Activated naive CD8-positive, alpha-beta T cell treated with anti-CD3 and anti-CD28 coated beads, Interleukin-2, amount 10 ng/mL, durations not matched to agents 7 days and 5 days (primary cell): ENCODE measurements at regions not wholly inside any gene's neighbourhood (a gene's known extent, or its start where the extent isn't known, plus 50 kb on each side); places are given as distances from the start of the nearest gene placed in this dataset.
A peak's percentile ranks its signal among the peaks of the same experiment; 100 is the strongest.
"Not testable (repeated sequence)": the region's sequence is repeated elsewhere in the genome, so short reads cannot be mapped to it uniquely, and the experiment has no call there.

ENCODE experiments used
- ATAC-seq: fragments of 150-1000 bp; cut with Tn5 transposase; one replicate; pipeline ENCODE4 v1.10.0; 2021; ENCODE audit warnings: low read depth, moderate library complexity
- POLR2A ChIA-PET: fragments of 350-600 bp; sonication (Branson Sonifier 250); formaldehyde crosslinking; loops from one replicate; lab custom pipeline; 2021; ENCODE audit warnings: antibody characterized with exemption; lab: Charles Lee
- DNase-seq: peaks from one replicate; pipeline ENCODE4 v3.0.0; 2021
- H3K27ac Mint-ChIP-seq: one replicate; pipeline ENCODE4 v1.8.0; 2022; ENCODE audit warnings: mild to moderate bottlenecking, mixed read lengths
- H3K27me3 Mint-ChIP-seq: one replicate; pipeline ENCODE4 v1.8.0; 2022; ENCODE audit warnings: mild to moderate bottlenecking, moderate library complexity, mixed read lengths
- H3K36me3 Mint-ChIP-seq: one replicate; pipeline ENCODE4 v1.8.0; 2021; ENCODE audit warnings: mild to moderate bottlenecking, mixed read lengths
- H3K4me1 Mint-ChIP-seq: one replicate; pipeline ENCODE4 v1.8.0; 2021; ENCODE audit warnings: mixed read lengths
- H3K4me3 Mint-ChIP-seq: one replicate; pipeline ENCODE4 v1.8.0; 2022; ENCODE audit warnings: mild to moderate bottlenecking, moderate library complexity, mixed read lengths
- H3K9me3 Mint-ChIP-seq: one replicate; pipeline ENCODE4 v1.8.0; 2021; ENCODE audit warnings: mixed read lengths

DNA sequence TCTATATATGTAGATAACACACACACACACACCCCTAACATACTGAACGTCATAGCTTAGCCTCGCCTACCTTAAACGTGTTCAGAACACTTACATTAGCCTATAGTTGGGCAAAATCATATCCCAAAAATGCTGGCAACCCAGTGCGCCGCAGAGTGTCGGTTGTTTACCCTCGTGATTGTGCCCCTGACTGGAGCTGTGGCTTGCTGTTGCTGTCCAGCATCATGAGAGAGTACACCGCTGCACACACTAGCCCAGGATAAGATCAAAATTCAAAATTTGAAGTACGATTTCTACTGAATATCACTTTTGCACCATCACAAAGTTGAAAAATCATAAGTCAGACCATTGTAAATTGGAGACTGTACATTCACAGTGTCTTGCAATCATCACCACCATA lies 73.1 kb upstream of the COG2 start:
- POLR2A ChIA-PET, result no interaction called here
- Mint-ChIP-seq H3K9me3 (no peaks in the 10 kb centered on the region), H3K27me3 (peaks cover 26% of the 10 kb centered on the region), H3K4me3 (no peak overlapping the region), H3K36me3 (no peaks in the 10 kb centered on the region), H3K27ac (no peak overlapping the region), H3K4me1 (no peaks in the 10 kb centered on the region)
- ATAC-seq (no peak), DNase-seq (no peak)

DNA sequence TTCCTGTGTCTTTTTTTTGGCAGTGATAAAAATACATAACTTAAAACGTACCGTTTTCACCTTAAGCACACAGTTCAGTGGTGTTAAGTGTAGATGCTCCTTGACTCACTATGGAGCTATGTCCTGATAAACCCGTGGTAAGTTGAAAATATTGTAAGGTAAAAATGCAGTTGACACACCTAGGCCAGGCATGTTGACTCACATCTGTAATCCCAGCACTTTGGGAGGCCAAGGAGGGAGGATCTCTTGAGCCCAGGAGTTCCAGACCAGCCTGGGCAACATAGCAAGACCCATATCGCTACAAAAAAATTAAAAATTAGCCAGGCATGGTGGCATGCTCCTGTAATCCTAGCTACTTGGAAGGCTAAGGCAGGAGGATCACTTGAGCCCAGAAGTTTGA lies 73.6 kb upstream of the COG2 start:
- no peak overlapping the region for H3K4me3 Mint-ChIP-seq
- DNase-seq (no peak), ATAC-seq (no peak)
- no peak overlapping the region for H3K27ac Mint-ChIP-seq
- H3K27me3 Mint-ChIP-seq, result peaks cover 27% of the 10 kb centered on the region
- no peaks in the 10 kb centered on the region for H3K9me3 Mint-ChIP-seq
- POLR2A ChIA-PET, result no interaction called here
- no peaks in the 10 kb centered on the region for H3K36me3 Mint-ChIP-seq
- H3K4me1 Mint-ChIP-seq, result no peaks in the 10 kb centered on the region

DNA sequence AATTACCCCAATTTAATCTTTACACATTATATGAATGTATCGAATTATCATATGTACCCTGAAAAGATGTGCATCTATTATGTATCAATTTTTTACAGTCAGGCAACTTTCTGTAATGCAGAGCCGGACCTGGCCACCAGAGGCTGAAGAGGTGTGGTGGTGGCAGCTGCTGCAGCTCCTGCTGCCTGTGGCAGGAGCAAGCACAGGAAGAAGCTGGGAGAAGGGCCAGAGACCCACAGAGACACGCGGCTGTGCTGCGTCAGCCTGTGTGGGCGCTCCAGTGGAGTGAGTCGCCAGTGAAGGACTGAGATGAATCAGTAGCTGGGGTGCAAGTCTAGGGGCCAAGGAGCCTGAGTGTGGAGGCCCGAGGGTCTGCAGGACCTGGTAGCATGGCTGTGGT lies 74.3 kb upstream of the COG2 start:
- Mint-ChIP-seq H3K4me3 (no peak overlapping the region), H3K9me3 (no peaks in the 10 kb centered on the region), H3K4me1 (no peaks in the 10 kb centered on the region), H3K27ac (no peak overlapping the region), H3K27me3 (peaks cover 27% of the 10 kb centered on the region), H3K36me3 (no peaks in the 10 kb centered on the region)
- no peak for DNase-seq
- POLR2A ChIA-PET, result no interaction called here
- ATAC-seq, result no peak

DNA sequence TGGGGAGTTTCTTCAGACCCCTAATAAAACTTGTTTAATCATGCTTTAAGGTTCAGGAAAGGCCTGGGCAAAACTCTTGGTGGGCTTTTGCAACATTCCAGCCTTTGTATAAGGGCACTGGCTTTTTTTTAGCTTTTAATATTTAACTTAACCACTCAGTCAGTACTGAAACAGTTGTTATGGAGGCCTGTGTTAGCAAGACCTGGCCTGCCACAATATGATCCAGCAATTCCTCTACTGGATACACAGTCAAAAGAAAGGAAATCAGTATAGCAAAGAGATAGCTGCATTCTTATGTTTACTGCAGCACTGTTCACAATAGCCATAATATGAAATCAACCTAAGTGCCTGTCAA lies 75.1 kb upstream of the COG2 start:
- no peak for ATAC-seq
- Mint-ChIP-seq H3K4me1 (no peaks in the 10 kb centered on the region), H3K27me3 (peaks cover 27% of the 10 kb centered on the region), H3K36me3 (no peaks in the 10 kb centered on the region), H3K9me3 (no peaks in the 10 kb centered on the region), H3K27ac (no peak overlapping the region), H3K4me3 (no peak overlapping the region)
- POLR2A ChIA-PET, result no interaction called here
- DNase-seq, result no peak

DNA sequence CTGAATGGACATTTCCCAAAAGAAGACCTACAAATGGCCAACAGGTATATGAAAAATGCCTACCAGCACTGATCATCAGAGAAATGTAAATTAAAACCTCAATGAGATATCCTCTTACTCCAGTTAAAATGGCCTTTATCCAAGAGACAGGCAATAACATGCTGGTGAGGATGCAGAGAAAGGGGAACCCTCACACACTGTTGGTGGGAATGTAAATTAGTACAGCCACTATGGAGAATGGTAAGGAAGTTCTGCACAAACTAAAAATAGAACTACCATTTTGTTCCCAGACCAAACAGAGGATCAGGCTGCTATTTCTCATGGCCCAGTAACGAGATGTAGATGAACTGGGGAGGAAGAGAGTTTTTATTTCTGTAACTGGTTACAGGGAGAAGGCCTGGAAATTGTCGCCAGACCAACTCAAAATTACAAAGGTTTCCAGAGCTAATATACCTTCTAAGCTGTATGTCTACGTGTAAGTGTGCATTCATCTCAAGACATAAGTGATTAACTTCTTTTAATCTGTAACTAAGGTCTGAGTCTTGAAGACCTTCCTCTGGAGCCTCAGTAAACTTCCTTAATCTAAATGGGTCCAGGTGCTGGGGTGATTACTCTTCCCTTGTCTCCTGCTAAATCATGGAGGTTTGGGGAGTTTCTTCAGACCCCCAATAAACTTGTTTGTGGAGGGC lies 75.6 kb upstream of the COG2 start:
- H3K4me3 Mint-ChIP-seq, H3K27ac Mint-ChIP-seq, H3K4me1 Mint-ChIP-seq, H3K9me3 Mint-ChIP-seq, POLR2A ChIA-PET, DNase-seq, ATAC-seq, H3K36me3 Mint-ChIP-seq: not testable (repeated sequence)
- peaks cover 27% of the 10 kb centered on the region for H3K27me3 Mint-ChIP-seq

DNA sequence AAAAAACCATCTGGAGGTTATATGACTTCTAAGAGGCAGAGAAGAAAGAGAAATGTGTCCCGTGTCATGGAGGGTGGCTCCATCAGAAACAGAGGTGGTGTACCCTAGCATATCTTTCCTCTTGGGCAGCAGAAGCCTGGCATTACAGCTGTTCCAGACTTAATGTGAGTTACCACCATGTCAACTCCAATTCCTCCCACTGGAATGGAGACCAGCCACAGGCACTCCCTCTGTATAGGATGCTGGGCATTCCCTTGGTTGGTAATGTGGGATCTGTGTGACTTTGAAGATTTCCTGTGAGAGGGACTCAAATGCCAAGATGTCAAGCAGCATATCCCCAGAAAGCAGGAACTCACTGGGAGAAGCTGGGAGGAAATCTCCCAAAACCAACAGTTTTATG lies 77.1 kb upstream of the COG2 start:
- H3K36me3 Mint-ChIP-seq, result no peaks in the 10 kb centered on the region
- ATAC-seq (no peak), DNase-seq (no peak)
- no peaks in the 10 kb centered on the region for H3K4me1 Mint-ChIP-seq
- peaks cover 18% of the 10 kb centered on the region for H3K27me3 Mint-ChIP-seq
- H3K9me3 Mint-ChIP-seq, result no peaks in the 10 kb centered on the region
- POLR2A ChIA-PET, result no interaction called here
- H3K4me3 Mint-ChIP-seq, result no peak overlapping the region
- H3K27ac Mint-ChIP-seq, result no peak overlapping the region

DNA sequence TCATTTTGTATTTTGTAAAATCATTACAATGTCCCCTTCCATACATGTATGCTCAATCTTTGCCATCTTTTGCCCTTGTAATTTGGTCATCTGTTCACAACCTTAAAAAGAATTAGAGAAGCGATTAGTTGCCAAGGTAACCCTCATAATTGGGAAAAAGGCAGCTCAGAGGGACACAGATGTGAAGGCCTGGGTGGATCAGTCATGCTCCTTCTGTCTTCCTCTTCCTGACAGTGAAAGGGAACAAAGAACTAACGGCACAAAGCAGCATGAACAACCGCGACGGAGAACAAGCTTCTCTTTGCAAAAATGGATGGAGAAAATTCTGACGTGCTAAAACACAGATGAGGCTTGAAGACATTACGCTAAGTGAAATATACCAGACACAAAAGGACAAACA lies 78.7 kb upstream of the COG2 start:
- POLR2A ChIA-PET, result no interaction called here
- Mint-ChIP-seq H3K4me1 (no peaks in the 10 kb centered on the region), H3K4me3 (no peak overlapping the region), H3K27me3 (peaks cover 21% of the 10 kb centered on the region), H3K36me3 (no peaks in the 10 kb centered on the region), H3K27ac (no peak overlapping the region), H3K9me3 (no peaks in the 10 kb centered on the region)
- ATAC-seq (no peak), DNase-seq (no peak)

DNA sequence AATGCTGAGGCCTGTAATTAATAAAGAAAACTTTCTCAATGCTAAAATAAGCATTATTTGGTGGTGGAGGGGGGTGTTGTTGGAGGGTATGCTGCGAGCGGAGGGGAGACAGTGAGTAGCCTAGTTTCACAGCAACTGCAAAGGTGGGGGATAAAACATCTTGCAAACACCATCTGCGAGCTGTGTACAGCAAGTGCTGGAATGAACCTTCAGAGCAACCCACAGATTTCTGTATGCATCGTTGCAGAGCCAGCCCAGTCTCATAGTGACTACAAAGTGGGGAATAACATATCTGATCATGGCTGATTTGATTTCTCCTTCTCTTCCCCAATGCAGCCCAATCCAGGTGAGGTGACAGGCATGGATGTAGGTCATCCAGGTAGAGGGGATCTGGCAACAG lies 80.7 kb upstream of the COG2 start:
- no peak overlapping the region for H3K4me3 Mint-ChIP-seq
- ATAC-seq, result no peak

DNA sequence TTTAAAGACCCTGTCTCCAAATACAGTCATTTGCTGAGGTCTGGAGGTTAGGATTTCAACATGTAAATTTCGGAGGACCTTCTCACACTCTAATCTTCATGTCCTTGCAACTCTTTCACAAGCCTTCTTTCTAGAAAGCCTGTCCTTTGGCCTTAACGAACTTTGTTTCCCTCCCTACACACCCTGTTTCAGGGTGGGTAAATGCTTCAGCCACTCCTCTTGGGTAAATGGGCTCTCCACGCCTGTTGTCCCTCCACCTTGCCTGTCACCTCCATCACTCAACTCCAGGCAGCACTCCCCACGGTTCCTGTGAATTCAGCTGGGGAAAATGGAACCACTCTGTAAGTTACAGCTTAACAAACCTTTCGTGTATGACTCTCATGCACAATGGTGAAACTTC lies 84.0 kb upstream of the COG2 start:
- H3K27me3 Mint-ChIP-seq, result peaks cover 26% of the 10 kb centered on the region
- no peaks in the 10 kb centered on the region for H3K4me1 Mint-ChIP-seq
- no peak overlapping the region for H3K4me3 Mint-ChIP-seq
- ATAC-seq, result no peak
- H3K27ac Mint-ChIP-seq, result no peak overlapping the region
- POLR2A ChIA-PET, result interaction anchor here (0.6 kb wide), 1 partner anchor 1067 kb away, joined by 3 read pairs; no protein-coding TSS in a partner anchor
- H3K36me3 Mint-ChIP-seq, result no peaks in the 10 kb centered on the region
- DNase-seq, result no peak
- H3K9me3 Mint-ChIP-seq, result no peaks in the 10 kb centered on the region

More for the DNA sequence above, 80.7 kb upstream of the COG2 start:
- H3K4me1 Mint-ChIP-seq, result no peaks in the 10 kb centered on the region
- H3K27me3 Mint-ChIP-seq, result peaks cover 24% of the 10 kb centered on the region
- no peak overlapping the region for H3K27ac Mint-ChIP-seq
- no peaks in the 10 kb centered on the region for H3K9me3 Mint-ChIP-seq
- DNase-seq, result no peak
- H3K36me3 Mint-ChIP-seq, result no peaks in the 10 kb centered on the region
- POLR2A ChIA-PET, result no interaction called here

DNA sequence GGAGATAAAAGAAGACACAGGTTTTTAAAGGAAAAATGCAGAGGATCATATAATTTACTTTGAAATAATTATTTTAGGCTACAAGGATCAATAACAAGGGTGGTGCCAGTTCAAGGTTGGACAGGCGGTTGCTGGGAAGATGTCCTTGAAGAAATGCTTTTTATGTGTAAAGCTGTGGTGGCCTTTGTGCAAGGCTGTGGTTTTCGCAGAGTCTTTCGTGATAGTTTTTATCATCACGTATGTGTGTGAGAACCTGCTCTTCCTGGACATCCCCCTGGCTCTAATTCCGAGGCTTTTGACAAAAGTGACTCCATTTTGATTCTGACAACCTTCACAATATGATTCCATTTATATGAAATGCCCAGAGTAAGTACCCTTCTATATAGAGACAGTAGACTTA lies 85.8 kb upstream of the COG2 start:
- Mint-ChIP-seq H3K36me3 (no peaks in the 10 kb centered on the region), H3K4me3 (no peak overlapping the region), H3K9me3 (no peaks in the 10 kb centered on the region), H3K27ac (no peak overlapping the region), H3K27me3 (peaks cover 26% of the 10 kb centered on the region), H3K4me1 (no peaks in the 10 kb centered on the region)
- ATAC-seq (no peak), DNase-seq (no peak)
- POLR2A ChIA-PET, result no interaction called here

DNA sequence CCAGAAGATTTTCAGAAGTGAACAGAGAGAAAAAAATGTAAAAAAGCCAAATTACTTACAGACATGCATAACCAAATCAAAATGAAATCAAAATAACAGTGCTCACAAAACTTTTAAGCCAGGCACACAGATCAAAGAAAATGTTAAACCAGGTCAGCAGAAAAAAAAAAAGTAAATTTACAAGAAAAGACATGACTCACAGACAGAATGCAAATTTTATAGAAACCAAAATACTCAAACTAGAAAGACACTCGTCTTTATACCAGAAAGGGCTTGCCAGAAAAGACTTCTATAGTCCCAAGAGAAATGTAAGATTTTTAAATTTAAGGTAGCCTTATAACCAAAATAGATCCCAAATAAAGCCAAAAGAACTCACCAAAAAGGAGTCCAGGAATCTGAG lies 86.5 kb upstream of the COG2 start:
- POLR2A ChIA-PET, result no interaction called here
- H3K4me1 Mint-ChIP-seq, result no peaks in the 10 kb centered on the region
- H3K4me3 Mint-ChIP-seq, result no peak overlapping the region
- H3K36me3 Mint-ChIP-seq, result no peaks in the 10 kb centered on the region
- H3K27ac Mint-ChIP-seq, result no peak overlapping the region
- H3K9me3 Mint-ChIP-seq, result no peaks in the 10 kb centered on the region
- ATAC-seq (no peak), DNase-seq (no peak)
- H3K27me3 Mint-ChIP-seq, result peaks cover 29% of the 10 kb centered on the region

DNA sequence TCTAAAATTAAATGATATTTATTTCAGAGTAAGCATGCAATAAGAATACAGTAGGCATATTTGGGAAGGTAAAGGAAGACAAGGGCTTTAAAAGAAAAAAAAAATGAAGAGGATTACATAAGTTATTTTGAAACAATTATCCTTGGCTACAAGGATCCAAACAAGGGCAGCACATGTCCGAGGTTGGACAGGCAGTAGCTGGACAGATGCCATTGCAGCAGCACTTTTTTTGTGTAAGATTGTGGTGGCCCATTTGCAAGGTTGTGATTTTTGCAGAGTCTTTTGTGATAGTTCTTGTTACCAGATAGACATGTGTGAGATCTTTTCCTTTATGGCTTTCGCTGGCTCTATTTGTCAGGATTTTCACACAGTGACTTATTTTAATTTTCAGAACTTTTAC lies 89.4 kb upstream of the COG2 start:
- POLR2A ChIA-PET, result no interaction called here
- H3K27ac Mint-ChIP-seq, result no peak overlapping the region
- H3K9me3 Mint-ChIP-seq, result no peaks in the 10 kb centered on the region
- ATAC-seq, result no peak
- no peaks in the 10 kb centered on the region for H3K36me3 Mint-ChIP-seq
- peaks cover 23% of the 10 kb centered on the region for H3K27me3 Mint-ChIP-seq
- DNase-seq, result no peak
- H3K4me3 Mint-ChIP-seq, result no peak overlapping the region
- H3K4me1 Mint-ChIP-seq, result peaks cover 2% of the 10 kb centered on the region

DNA sequence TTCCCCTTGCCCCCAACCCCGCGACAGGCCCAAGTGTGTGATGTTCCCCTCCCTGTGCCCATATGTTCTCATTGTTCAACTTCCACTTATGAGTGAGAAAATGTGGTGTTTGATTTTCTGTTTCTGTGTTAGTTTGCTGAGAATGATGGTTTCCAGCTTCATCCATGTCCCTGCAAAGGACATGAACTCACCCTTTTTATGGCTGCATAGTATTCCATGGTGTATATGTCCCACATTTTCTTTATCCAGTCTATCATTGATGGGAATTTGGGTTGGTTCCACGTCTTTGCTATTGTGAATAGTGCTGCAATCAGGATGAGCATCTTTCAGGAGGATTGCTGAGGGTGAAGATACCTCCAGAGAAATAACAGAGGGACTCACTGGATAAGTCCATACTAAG lies 91.3 kb upstream of the COG2 start:
- H3K36me3 Mint-ChIP-seq, H3K9me3 Mint-ChIP-seq, DNase-seq, ATAC-seq, POLR2A ChIA-PET, H3K4me3 Mint-ChIP-seq, H3K27ac Mint-ChIP-seq, H3K4me1 Mint-ChIP-seq: not testable (repeated sequence)
- peaks cover 15% of the 10 kb centered on the region for H3K27me3 Mint-ChIP-seq

DNA sequence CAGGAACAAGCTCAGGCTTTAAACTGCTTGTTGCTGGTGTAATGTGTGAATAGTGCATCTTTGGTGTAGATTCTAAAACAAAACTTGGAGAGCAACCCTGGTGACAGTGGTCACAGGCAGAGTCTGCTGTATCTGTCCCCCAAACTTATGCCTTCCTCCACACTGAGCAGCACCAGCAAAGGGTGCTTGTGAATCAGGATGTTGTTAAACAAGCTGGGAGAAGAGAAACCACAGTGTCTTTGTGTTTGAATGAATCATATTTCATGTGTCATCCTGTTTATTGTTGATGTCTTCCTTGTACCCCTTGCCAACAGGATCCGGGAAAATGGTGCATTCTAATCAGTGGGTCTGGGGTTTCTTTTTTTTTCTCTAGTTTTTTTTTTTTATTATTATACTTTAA lies 91.9 kb upstream of the COG2 start:
- Mint-ChIP-seq H3K4me3 (no peak overlapping the region), H3K9me3 (no peaks in the 10 kb centered on the region), H3K36me3 (no peaks in the 10 kb centered on the region), H3K4me1 (peaks cover 2% of the 10 kb centered on the region), H3K27ac (no peak overlapping the region), H3K27me3 (peaks cover 17% of the 10 kb centered on the region)
- POLR2A ChIA-PET, result no interaction called here
- DNase-seq (no peak), ATAC-seq (peak; percentile 75)

DNA sequence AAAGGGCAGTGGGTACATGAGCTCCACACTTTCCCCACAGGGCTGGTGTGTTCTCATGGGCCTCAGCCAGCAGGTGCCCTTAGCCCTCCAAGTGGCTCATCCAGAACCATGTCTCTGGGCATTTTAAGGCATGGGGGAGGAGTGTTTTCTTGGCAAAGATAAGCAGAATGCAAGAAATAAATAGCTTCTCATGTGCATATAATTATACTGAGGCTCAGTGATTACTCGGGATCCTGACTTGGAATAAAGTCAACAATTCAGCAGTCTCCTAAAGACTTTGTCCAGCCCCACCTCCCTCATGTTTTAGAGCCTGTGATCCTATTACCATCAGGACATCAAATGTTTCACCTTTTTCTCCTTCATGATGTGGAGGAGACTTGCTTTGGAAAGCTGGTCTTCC lies 92.7 kb upstream of the COG2 start:
- no peaks in the 10 kb centered on the region for H3K9me3 Mint-ChIP-seq
- no peak for ATAC-seq
- peaks cover 2% of the 10 kb centered on the region for H3K4me1 Mint-ChIP-seq
- no peak for DNase-seq
- H3K27ac Mint-ChIP-seq, result no peak overlapping the region
- peaks cover 13% of the 10 kb centered on the region for H3K27me3 Mint-ChIP-seq
- POLR2A ChIA-PET, result no interaction called here
- H3K36me3 Mint-ChIP-seq, result no peaks in the 10 kb centered on the region
- H3K4me3 Mint-ChIP-seq, result no peak overlapping the region
